Breast epithelium (tissue), 4 donors: ENCODE measurements at regions not wholly inside any gene's neighbourhood (a gene's known extent, or its start where the extent isn't known, plus 50 kb on each side); places are given as distances from the start of the nearest gene placed in this dataset.
"Not testable (repeated sequence)": the region's sequence is repeated elsewhere in the genome, so short reads cannot be mapped to it uniquely, and the experiment has no call there.

Experiments used
- DNase-seq, 2 donors: peaks; one replicate each; pipeline ENCODE4 v3.0.0-alpha.2; 2019; ENCODE audit warnings: low spot score in 2 of 2
- H3K27ac ChIP-seq, 2 donors: fragments of 200-600 bp; sonication (generic) in 1 of 2; one replicate each; pipeline ENCODE4 v1.5.1; 2016 to 2019; ENCODE audit warnings: mild to moderate bottlenecking in 1 of 2
- H3K27me3 ChIP-seq, 2 donors: fragments of 200-600 bp; sonication (generic) in 1 of 2; one replicate each; pipeline versions ENCODE4 v1.5.1 to v1.6.0; 2017 to 2019; ENCODE audit warnings: control low read depth in 1 of 2, mild to moderate bottlenecking in 1 of 2
- H3K36me3 ChIP-seq: fragments of 200-600 bp; one replicate; pipeline ENCODE4 v1.5.1; 2019
- H3K4me1 ChIP-seq, 2 donors: fragments of 200-600 bp; sonication (generic); one replicate each; pipeline ENCODE4 v1.5.1; 2016 to 2019; ENCODE audit warnings: control low read depth in 1 of 2
- H3K4me3 ChIP-seq, 3 donors: fragments of 200-600 bp; sonication (generic); 1 replicate in 2 of 3; 2 replicates in 1 of 3; pipeline ENCODE4 v1.5.1; 2016 to 2019; ENCODE audit warnings: mild to moderate bottlenecking in 3 of 3, moderate library complexity in 2 of 3
- H3K9me3 ChIP-seq, 2 donors: fragments of 200-600 bp; sonication (generic) in 1 of 2; one replicate each; pipeline ENCODE4 v1.5.1; 2016 to 2019; ENCODE audit warnings: control low read depth in 1 of 2
- POLR2A ChIP-seq: fragments of 450-650 bp; IDR thresholded peaks from one replicate; pipeline ENCODE4 v1.6.1; 2016; ENCODE audit warnings: antibody characterized with exemption, mild to moderate bottlenecking, moderate library complexity
- POLR2AphosphoS5 ChIP-seq, 3 donors: sonication (generic); formaldehyde crosslinking; IDR thresholded peaks; one replicate each; pipeline ENCODE4 v1.6.1; 2017; ENCODE audit warnings: antibody characterized with exemption in 3 of 3
- intact Hi-C: fragments of 100-400 bp; cut with DNase I; formaldehyde crosslinking; loops from one replicate; pipeline ENCODE4 v1.15.1; 2023; ENCODE audit warnings: low total_unique reads
- TF ChIP-seq, protein P1 (sequence below), 3 donors: fragments of 450-650 bp; IDR thresholded peaks; one replicate each; pipeline ENCODE4 v1.5.1; 2016 to 2017; ENCODE audit warnings: antibody characterized with exemption in 3 of 3, mild to moderate bottlenecking in 3 of 3, moderate library complexity in 3 of 3

DNA sequence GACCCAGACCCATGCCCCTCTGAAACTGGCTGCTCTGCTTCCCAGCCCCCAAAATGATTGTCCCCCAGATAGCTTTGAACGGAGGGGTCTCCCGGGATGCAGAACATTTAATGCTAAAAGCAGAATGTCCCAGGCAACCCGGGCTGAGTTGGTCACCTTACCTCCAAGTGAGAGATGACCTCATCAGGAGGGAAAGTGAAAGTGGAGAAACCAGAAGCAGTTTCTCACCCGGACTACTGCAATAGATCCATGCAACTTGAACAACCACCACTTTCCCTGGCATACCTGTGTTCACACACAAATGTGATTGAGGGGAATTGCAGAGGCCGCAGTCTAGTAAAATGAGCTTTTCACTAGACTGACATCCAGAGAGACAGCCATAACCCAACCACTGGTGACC is 75.3 kb upstream of the NPAS2 start:
- Histone ChIP-seq H3K27me3 (no peaks in the 10 kb centered on the region), H3K4me3 (no peak overlapping the region), H3K9me3 (no peaks in the 10 kb centered on the region), H3K4me1 (no peaks in the 10 kb centered on the region), H3K27ac (no peak overlapping the region), H3K36me3 (no peaks in the 10 kb centered on the region)
- no peak for TF ChIP-seq POLR2AphosphoS5 (IDR thresholded peaks at IDR 0.05)
- TF ChIP-seq POLR2A, result no peak
- TF ChIP-seq, protein P1, sequence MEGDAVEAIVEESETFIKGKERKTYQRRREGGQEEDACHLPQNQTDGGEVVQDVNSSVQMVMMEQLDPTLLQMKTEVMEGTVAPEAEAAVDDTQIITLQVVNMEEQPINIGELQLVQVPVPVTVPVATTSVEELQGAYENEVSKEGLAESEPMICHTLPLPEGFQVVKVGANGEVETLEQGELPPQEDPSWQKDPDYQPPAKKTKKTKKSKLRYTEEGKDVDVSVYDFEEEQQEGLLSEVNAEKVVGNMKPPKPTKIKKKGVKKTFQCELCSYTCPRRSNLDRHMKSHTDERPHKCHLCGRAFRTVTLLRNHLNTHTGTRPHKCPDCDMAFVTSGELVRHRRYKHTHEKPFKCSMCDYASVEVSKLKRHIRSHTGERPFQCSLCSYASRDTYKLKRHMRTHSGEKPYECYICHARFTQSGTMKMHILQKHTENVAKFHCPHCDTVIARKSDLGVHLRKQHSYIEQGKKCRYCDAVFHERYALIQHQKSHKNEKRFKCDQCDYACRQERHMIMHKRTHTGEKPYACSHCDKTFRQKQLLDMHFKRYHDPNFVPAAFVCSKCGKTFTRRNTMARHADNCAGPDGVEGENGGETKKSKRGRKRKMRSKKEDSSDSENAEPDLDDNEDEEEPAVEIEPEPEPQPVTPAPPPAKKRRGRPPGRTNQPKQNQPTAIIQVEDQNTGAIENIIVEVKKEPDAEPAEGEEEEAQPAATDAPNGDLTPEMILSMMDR (IDR thresholded peaks at IDR 0.05), result no peak
- intact Hi-C loops, result no loop called here
- no peak for DNase-seq

DNA sequence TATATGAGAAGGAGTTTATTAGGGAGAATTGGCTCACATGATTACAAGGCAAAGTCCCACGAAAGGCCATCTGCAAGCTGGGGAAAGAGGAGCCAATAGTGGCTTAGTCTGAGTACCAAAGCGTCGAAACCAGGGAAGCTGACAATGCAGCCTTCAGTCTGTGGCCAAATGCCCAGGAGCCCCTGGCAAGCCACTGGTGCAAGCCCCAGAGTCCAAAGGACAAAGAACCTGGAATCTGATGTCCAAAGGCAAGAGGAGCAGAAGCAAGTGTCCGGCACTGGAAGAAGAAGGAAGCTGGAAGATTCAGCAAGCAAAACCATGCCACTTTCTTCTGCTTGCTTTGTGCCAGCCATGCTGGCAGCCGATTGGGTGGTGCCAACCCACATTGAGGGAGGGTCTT is 74.3 kb upstream of the NPAS2 start:
- Histone ChIP-seq H3K27ac (no peak overlapping the region), H3K9me3 (no peaks in the 10 kb centered on the region), H3K4me3 (no peak overlapping the region), H3K36me3 (no peaks in the 10 kb centered on the region), H3K4me1 (no peaks in the 10 kb centered on the region), H3K27me3 (peaks cover 0 to 3% of the 10 kb centered on the region in 2 donors)
- TF ChIP-seq, protein P1 (IDR thresholded peaks at IDR 0.05), result no peak
- TF ChIP-seq POLR2AphosphoS5 (IDR thresholded peaks at IDR 0.05), result no peak
- no peak for TF ChIP-seq POLR2A
- intact Hi-C loops, result no loop called here
- no peak for DNase-seq

DNA sequence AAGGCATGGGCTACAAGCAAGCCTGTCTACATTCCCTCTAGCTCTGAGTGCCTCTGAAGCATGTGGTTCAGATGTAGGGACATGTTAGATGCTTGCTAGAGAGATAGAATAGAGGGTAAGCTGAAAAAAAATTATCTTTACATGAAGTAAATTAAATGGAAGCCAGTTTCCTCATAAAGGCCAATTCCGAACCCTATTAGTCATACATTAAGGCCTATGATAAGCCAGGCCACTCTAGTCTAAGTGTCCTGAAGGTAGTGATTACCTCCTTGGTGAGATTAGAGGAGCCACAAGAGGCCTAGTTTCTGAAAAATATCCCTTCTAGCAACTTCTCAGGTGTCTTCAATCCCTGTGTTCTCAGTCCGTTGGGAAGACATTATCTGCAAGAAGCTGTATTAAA is 72.4 kb upstream of the NPAS2 start:
- Histone ChIP-seq H3K4me3 (no peak overlapping the region), H3K9me3 (no peaks in the 10 kb centered on the region), H3K4me1 (no peaks in the 10 kb centered on the region), H3K27me3 (peaks cover 0 to 7% of the 10 kb centered on the region in 2 donors), H3K27ac (no peak overlapping the region), H3K36me3 (no peaks in the 10 kb centered on the region)
- intact Hi-C loops, result no loop called here
- no peak for DNase-seq
- TF ChIP-seq POLR2AphosphoS5 (IDR thresholded peaks at IDR 0.05), result no peak

DNA sequence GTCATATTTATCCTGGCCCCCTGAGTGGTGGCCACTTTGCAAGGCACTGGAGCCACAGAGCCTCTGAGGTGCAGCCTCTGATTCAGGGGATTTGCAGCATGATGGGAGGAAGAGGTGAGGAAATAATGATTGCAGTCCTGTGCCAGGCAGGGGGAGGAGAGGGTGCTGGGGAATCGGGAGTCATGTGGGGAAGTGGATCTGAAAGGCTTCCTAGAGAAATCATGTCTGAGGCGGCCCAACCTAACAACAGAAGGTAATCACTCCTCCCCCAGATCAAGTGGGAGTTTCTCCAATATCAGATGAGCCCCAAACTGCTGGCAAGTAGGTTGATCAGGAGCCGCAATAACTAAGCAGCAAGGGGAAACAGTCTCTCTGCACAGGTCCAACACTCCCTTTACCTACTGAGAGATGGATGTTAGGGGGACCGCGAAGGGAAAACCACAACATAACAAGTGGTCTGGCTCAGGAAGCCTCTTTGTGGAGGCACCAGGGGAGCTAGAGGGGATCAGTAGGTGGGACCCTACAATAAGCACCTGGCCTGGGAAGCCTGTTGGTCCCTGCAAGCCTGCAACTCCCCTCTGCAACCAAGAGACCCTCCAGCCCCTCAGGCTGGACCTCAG is 71.8 kb upstream of the NPAS2 start:
- no peaks in the 10 kb centered on the region for H3K36me3 ChIP-seq
- no peak for TF ChIP-seq POLR2AphosphoS5 (IDR thresholded peaks at IDR 0.05)
- TF ChIP-seq POLR2A, result no peak
- TF ChIP-seq, protein P1 (IDR thresholded peaks at IDR 0.05), result no peak
- peaks cover 0 to 7% of the 10 kb centered on the region in 2 donors for H3K27me3 ChIP-seq
- H3K27ac ChIP-seq, result no peak overlapping the region
- H3K9me3 ChIP-seq, result no peaks in the 10 kb centered on the region
- no peak overlapping the region for H3K4me3 ChIP-seq
- no peak for DNase-seq
- H3K4me1 ChIP-seq, result no peaks in the 10 kb centered on the region
- intact Hi-C loops, result no loop called here

DNA sequence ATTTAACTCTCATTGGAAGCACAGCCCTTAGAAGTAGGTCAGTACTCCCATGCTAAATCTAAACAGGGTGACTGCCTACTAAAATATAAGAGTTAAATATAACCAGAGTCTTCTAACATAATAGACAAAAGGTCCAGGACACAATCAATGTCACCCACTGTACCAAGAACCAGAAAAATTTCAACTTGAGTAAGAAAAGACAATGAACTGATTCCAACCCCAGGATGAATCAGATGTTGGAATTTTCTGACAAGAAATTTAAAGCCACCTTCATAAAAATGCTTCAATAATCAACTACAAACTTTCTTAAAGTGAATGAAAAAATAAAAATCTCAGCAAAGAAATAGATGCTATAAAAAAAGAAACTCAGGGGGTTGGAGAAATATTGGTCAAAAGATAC is 71.3 kb upstream of the NPAS2 start:
- intact Hi-C loops, result no loop called here
- no peaks in the 10 kb centered on the region for H3K36me3 ChIP-seq
- no peak for TF ChIP-seq POLR2A
- no peak for TF ChIP-seq POLR2AphosphoS5 (IDR thresholded peaks at IDR 0.05)
- no peak for DNase-seq
- H3K4me1 ChIP-seq, result no peaks in the 10 kb centered on the region
- no peak overlapping the region for H3K27ac ChIP-seq
- H3K27me3 ChIP-seq, result peaks cover 0 to 10% of the 10 kb centered on the region in 2 donors
- H3K9me3 ChIP-seq, result no peaks in the 10 kb centered on the region
- no peak overlapping the region for H3K4me3 ChIP-seq

DNA sequence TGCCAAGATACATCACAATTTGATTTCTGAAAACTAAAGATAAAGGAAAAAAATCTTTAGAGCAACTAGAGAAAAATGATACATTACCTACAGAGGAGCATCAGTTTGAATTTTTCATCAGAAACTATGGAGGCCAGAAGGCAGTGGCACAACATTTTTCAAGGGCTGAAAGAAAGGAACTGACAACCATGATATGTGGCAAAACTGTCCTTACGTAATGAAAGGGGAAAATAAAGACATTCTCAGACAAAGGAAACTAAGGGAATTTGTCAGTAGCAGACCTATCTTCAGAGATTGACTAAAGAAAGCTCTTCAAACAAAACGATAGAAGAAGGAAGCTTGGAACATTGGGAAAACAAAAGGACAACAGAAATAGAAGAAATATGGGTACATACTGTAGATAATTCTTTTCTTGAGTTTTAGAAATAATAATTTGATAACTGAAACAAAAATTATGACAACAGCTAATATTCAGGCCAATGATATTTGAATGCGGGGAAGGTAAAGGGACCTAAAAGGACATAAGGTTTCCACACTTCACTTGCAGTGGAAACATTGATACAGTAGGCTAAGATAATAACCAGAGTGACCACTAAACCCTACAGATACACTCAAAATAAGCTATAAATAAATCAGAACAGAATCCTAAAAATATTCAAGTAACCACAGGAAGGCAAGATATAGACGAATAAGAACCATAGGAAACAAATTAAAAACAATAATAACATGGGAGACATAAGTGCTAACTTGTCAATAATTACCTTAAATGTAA is 70.0 kb upstream of the NPAS2 start:
- no peak for TF ChIP-seq POLR2AphosphoS5 (IDR thresholded peaks at IDR 0.05)
- no peak for TF ChIP-seq POLR2A
- TF ChIP-seq, protein P1 (IDR thresholded peaks at IDR 0.05), result no peak
- no peak overlapping the region for H3K4me3 ChIP-seq
- no peak overlapping the region for H3K27ac ChIP-seq
- no peak for DNase-seq
- intact Hi-C loops, result loop anchor here (10.0 kb wide), 1 partner anchor 55 kb away; no protein-coding TSS in a partner anchor
- no peaks in the 10 kb centered on the region for H3K9me3 ChIP-seq
- peaks cover 0 to 10% of the 10 kb centered on the region in 2 donors for H3K27me3 ChIP-seq
- H3K36me3 ChIP-seq, result no peaks in the 10 kb centered on the region
- H3K4me1 ChIP-seq, result no peaks in the 10 kb centered on the region

DNA sequence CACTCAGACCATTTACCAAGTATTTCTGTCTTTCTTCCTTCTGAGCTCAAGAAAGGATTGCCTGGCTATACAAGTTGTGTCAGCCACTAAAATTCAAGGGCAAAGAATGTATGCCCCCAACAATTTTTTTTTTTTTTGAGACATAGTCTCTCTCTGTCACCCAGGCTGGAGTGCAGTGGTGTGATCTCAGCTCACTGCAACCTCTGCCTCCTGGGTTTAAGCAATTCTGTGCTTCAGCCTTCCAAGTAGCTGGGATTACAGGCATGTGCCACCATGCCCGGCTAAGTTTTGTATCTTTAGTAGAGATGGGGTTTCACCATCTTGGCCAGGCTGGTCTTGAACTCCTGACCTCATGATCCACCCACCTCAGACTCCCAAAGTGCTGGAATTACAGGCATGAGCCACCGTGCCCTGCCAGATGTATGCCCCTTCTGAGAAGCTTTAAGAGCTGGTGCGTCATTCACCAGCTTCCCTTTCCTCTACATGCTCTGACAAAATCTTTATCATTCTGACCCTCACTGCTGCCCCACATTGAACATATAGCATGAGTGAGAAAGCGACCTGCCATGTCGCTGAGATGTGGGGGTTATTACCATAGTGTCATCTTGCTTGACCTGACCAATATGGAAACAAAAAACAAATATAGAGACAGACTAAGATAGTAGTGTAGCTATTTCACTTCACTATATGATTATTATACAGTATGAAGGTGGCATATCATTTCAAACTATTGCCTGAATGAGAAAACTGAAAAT is 67.9 kb upstream of the NPAS2 start:
- H3K36me3 ChIP-seq, H3K4me3 ChIP-seq, H3K27ac ChIP-seq, H3K9me3 ChIP-seq, DNase-seq, H3K4me1 ChIP-seq: not testable (repeated sequence)
- intact Hi-C loops, result loop anchor here (10.0 kb wide), 1 partner anchor 53 kb away; no protein-coding TSS in a partner anchor
- peaks cover 0 to 10% of the 10 kb centered on the region in 2 donors for H3K27me3 ChIP-seq
